COR-L47 (cell line): ENCODE measurements at regions not wholly inside any gene's neighbourhood (a gene's known extent, or its start where the extent isn't known, plus 50 kb on each side); places are given as distances from the start of the nearest gene placed in this dataset.

ENCODE experiments used
- DNase-seq: peaks from one replicate; lab custom pipeline; 2025; lab: John Stamatoyannopoulos, UW

DNA sequence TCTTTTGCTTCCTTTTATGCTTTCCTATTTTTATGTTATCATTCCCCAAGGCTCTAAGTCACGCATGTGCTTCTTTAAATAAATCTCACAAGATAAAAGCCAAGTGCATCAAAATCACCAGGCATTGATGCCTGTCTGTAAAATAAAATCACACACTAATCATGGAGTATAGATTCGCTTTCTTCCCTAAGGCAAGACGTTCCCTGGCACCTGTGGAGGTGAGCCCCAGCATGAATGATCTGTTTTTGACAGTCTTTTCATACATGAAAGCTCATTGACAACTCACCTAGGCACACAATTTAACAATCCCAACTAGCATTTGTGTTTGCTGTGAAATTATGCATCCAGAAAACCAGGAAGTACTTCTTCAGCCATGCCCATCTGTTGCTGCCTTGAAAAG is 146.9 kb upstream of the DMAC1 start:
- no peak for DNase-seq

DNA sequence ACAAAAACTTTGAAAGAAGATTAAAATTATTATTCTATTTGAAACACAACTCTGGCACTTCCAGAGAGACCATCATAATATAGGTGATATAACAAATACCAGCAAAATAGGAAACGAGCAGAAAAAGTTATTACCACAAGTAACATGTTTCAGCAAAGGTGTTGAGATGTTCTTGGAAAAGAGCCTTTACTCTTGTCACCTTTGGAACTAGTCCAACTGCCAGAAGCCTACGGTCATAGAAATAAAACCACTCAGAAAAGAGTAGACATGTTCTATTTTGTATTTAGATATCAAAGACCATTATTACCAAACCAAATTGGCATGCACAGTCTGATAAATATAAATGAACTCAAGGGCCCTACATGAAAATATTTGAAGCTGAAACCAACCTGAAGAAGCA is 145.0 kb upstream of the DMAC1 start:
- DNase-seq = no peak

DNA sequence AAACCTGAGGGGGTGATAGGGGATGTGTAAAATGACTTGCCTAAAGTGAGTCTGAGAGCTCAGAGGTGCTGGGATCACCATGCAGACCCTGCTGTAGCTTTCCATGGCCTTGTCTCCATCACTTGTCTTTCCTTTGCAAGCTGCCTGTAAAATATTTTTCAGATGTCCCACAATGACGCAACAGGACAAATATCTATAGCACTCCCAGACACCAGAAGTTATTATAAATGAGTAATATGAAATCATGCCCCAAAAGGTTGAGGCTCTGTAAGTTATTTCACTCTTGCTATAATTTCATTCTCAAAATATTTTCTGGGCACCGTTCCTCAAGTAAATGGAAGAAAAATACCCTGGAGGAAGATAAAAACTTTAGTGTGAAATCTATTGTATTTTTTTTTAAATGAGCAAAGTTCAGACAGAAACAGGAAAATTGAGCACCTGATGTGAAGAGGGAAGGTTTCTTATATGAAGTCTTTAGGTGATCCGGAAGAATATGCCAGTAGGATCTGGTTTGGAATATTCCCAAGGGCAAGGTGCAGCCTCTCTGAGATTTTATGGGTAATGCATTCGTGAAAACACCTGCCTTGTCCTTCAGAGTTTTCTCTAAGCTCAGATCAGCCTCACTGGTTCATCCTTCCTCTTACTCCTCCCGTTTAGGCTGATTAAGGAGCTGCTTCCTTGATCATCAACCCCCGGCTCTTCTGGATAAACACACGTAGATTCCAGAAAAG is 138.3 kb upstream of the DMAC1 start:
- no peak for DNase-seq

DNA sequence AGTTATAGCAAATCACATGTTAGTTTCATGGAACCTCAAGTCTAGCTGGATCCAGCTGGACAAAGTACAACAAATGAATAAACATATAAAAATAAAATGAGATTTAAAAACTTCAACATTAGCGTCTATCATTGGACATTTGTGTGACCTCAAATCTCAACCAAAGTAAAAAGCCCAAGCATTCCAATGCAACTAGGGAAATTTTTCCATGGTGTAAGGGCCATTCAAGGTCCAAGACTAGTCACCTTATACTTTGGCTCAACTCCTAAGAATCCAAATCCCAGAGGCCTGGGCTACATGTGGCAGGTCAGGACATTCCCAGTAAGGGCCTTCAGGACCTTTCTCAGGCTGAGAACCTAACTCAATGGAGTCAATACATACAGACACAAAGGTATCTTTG is 137.4 kb upstream of the DMAC1 start:
- DNase-seq = no peak

DNA sequence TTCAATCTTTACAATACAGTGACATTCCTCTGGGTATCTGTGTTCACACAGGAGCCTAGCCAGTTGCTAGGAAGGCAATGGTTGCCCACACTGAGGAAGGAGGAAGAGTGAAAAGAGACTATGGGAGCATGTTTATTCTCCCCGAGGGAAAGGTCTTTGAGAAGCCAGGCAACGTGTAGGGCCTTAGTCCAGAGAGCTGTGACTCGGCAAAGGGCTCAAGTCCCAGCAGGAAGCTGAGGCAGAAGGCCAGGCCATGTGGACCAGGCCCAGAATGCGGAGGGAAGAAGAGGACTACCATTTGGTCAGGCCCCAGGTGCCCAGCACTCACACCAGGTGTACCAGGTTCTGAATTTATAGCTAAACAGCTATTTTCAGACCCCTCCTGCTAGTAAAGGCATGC is 136.6 kb upstream of the DMAC1 start:
- DNase-seq = no peak

DNA sequence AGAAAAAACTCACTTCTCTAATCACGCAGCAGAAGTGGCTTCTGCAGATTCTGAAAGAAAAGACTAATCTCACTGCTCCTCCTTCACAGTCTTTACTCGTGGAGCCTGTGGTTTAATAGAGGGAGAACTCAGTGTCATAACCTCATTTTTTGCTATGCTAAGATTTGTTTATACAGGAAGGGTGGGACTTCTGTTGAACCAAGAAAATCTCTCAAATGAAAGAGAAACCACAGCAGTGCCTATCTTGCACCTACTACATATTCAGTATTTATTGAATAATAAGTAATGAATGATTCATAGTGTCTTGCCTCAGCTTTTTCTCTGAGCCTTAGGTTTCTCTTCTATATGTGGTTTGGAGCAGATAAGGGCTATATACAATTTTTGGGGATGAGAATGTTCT is 136.1 kb upstream of the DMAC1 start:
- no peak for DNase-seq

DNA sequence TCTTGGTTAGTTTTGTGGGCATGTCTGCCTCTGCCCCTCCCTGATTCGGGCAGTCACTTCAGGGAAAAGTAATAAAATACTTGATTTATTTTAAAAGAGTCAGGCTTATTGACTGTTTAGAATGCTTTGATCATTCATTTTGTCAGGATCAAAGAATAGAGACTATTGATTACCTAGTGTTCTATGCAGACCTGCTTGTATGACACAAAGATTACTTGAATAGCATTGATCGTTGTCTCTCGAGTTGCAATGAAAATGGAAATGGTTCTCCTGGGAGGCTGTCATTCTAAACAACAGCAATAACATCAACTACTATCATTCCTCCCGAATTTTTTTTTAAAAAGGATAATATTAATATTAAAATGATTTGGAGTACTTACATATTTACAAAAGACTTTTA is 133.2 kb upstream of the DMAC1 start:
- no peak for DNase-seq

DNA sequence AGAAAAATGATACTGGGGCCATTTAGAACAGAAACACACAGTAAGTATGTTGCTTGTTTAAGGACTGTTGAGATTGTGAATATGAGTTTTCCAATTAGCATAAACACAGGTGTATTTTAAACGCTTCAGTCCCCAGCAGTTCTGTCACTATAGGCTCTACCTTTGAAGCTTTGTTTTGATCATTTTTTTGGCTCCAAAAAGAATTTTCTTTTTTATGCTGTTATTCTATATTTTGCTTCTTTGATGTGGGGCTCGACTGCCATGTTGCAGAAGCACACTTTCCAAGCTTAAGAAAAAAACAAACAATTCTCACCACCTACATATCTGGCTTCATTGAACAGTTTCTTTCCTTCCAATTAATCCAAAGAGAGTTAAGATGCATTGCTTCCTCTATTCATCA is 131.0 kb upstream of the DMAC1 start:
- no peak for DNase-seq

DNA sequence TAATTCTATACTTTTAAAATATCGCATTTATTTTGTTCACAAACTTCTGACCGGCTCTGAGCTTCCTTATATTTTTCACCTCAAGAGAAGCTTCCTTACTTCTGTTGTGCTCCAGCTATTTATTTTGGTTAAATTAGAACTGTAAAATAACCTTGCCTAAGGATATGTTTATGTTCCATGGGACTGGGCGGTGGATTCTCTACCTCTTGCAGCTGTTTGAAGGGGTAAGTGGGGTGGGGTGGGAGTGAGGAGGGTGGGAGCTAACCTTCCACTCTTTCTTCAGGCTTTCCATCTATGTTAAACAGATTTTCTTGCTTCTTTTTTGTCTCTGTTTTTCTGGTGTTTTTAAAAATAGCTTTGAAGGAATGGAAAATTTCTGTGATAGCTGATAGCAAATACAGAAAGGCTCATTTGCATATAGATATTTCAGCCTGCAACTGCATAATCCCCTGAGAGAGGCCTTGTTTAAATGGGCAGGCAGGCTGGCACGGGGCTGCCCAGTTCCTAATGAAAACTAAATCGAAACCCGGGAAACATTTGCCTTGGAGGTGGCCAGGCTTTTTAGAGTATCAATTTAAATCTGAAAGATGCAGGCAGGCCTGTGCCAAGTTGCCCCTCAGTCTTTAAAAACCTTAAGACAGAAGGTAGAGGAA is 122.1 kb upstream of the DMAC1 start:
- no peak for DNase-seq

DNA sequence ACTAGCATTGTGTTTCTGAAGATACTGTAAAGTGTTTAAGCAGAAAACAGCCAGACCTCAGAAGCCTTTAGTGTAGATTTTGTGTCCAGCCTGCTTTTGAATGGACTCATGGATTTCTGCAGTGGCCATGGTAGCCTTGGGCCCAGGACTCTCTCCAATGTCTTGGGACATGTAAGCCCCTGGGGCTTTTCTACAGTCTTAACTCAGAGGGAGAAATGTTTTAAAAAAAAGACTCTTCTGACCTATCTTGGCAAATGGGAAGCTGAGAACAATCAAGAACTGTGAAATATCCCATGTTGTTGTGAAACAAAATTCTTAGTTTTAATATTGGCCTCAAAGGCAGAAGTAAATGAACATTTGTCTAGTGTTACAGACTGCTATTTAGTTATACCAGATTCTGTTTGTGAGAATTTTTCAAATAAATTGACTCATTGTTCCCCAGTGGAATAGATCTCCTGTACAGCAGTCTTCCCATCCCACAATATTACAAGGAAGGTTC is 112.5 kb upstream of the DMAC1 start:
- DNase-seq = no peak

DNA sequence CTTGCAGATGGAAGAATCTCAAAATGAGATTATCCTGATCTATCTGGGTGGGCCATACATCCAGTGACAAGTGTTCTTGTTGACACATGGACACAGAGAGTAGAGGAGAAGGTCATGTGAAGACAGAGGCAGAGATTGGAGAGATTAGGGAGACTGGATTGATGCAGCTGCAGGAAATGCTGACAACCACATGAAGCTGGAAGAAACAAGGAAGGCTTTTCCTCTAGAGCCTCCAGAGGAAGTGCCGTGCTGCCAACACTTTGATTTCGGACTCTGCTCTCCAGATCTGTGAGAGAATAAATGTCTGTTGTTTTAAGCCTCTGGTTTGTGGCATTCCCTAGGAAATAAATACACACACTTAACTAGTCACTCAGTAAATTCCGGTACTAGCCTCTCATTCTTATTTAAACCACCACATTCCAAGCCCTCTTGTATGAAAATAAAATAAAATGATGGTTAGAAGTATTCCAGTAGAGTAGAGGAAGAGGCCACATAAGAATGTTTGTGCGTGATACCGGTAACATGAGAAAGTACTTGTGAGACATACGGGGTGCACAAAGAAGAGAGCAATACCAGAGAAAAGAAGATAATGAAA is 110.9 kb upstream of the DMAC1 start:
- DNase-seq = no peak

DNA sequence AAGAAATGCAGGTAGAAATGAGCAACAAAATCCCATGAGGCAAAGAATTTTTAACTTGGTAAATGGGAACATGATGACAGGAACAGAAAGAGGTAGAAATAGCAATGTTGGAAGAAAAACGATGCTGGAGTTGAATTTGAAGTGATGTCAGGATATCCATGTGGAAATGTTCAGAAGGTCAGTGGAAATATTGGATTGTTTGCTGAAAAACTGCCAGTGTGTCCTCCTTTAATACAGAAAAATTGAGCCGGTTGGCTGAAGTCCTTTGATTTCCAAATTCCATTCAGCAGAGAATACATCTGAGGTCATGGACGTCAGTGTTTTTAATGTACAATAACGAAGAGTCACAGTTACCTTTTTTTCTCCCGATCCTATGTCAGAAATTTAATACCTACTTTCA is 110.0 kb upstream of the DMAC1 start:
- no peak for DNase-seq

DNA sequence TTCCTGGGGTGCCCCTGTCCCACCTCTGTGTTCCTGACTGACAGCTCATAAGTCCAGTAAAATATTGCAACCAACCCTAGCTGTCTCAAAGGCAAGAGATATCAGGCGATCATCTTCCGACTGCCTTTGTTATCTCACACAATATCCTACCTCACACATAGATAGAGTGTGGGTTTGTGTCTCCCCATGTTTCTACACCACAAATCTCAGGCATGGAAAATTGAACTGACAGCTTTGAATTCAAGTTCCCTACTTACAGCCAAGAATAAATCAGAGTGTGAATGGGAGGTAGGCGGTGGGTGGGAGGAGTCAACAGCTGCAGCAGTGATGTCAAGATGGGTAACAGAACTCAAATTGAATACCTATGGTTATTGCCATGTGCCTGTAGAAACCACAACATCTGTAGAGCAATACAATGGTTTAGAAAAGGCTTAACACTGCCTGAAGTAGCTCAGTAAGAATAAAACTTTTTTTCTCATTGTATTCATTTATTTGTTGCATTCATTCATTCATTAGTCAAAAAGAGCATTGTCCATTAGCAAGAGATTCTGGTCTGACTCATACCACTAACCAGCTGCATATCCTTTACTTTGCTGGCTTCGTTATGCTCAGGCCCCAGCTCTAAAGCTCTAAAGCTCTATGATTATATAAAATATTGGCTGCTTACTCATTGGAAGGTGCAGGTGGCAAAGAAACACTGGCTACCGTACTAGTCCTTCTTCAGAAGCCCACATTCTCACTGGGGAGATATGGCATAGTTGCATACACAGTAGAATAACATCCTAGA is 108.2 kb upstream of the DMAC1 start:
- DNase-seq = no peak

DNA sequence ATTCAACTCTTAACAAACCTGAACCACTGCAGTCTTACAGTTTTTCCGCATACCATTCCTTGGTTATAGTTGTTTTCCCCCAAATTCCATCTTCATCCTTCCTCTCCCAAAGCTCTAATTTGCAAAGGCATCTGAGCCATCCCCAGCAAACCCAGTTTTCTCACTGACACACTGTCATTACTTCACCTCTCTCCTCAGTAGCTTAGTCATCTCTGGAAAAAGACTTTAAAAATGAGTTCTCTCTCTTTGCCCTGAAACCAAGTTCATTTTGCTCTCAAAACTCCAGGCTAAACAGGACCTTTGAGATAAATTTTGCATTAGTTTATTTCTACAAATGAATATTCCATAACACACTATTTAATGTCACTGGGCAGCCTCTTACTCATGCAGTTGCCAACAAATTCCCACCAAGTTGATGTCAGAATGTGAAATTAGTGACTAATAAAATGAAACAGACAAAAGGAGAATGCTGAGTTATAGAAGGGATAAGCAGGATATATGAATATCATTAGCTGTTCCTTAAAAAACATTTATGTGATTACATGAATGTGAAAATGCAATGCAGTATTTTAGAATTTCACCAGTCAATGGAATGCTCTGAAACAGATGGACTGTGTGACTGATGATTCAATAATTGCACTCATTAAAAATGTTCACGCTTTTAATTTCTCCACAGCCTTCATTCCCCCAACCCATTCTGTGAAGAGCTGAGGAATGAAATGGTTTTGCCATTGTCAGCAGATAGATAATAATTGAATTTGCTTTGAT is 107.4 kb upstream of the DMAC1 start:
- DNase-seq = no peak

DNA sequence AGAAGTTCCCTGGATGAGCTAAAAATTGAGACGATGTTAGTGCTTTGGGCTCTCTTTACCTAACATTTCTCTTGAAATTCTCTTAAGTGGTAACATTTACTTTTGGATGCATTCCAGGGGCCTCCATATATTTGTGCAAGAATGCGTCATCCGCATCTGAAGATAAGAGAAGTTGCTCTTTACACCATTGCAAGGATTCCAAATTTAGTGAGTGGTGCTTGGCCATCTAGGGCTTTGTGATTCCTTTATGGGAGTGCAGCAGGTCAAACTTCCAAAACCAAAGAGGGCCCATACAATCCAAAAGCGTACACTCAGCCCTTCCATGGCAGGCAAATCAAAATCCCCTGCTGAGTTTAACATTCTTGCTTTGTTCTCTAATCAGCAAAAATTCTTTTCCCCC is 102.0 kb upstream of the DMAC1 start:
- no peak for DNase-seq

DNA sequence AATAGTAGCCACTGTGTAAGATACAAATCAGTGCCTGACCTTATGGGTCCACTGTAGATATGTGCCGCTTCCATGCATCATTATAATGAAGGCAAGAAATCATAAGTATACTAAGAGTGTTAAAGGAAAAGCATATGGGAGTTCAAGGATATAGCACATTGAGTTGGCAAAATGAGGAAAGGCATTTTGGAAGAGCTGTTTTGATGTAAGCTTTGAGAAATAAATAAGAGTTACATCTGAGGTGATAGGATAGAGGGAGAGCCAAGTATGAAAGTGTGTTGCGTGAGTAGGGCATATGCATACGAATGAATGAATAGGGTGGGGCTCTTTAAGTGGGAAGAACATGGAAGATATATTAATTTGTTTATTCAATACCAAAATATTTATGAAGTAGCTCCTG is 101.0 kb upstream of the DMAC1 start:
- DNase-seq = no peak

DNA sequence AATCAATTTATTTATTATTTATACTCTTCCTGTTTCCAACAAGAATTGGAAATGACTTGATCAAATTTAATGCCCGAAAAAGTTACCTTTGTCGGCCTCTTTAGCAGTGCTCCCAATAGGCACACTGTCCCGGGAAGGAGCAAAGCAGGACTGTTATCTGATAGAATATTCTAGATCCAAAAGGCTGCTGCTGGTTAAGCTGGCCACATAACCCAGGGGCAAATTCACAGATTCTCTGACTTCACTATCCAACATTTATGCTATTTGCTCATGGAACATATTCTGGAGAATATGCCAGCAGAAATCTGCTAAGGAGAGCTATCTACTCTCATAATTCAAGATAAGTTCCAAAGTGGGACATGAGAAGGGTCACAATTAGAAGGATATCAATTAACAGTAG is 100.2 kb upstream of the DMAC1 start:
- DNase-seq = no peak

DNA sequence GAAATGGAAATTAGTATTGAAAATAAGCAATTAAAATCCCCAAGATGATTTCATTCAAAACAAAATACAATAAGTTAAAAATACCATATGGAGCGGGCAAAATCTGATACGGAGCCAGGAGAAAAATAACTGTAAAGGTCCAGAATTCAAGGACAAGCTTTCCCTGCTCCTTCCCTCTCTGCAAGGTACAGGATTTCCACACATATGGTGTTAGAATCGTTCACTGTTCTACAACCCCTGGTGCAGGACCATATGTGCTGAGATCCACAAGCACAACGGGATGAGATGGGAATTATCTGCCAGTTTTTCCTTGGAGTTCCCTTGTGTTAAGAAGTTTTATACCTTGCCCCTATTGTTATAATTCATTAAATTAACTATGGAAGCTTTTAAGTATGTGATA is 94.7 kb upstream of the DMAC1 start:
- DNase-seq = no peak

DNA sequence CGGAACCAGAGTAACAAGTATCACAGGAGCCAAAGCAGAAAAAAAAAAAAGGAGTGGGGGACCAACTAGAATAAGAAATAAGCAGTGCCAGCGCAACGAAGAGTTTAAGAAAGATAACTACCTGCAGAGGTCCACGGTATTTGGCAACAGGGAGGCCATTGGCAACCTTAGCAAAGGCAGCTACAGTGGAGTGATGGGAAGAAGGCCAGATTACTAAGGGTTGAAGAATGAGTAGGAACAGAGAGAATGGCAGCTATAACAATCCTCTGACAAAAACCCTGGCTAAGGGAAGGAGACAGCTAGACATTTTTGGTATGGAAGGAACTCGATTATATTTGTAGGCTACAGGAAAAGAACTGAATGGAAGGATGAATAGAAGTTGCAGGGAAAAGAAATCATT is 93.4 kb upstream of the DMAC1 start:
- no peak for DNase-seq

DNA sequence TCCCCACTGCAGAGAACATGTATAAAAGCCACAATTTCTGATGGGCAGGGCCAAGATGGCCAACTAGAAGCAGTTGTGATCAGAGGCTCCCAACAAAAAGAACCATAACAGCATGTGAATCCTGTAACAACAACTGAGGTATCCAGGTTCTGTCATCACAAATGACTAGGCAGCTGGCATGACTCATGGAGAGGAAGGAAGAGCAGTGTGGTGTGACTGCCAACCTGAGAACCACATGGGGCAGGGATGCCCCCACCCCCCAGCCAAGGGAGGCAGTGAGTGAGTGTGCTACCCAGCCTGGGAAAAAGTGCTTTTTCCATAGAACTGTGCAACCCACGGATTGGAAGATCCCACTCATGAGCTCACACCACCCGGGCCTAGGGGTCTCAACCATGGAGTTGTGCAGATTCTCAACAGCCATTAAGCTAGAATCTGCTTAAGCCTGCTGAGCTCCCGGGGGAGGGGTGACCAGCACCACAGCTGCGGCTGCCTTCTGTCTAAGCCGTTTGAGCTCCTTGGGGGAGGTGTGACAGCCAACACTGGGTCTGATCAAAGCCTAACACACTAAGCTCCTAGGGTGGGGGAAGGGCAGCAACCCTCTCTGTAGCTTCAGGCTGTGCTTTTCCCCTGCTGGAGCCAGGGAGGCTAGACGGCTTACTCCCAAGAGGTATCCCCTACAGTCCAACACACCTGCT is 80.1 kb upstream of the DMAC1 start:
- no peak for DNase-seq

DNA sequence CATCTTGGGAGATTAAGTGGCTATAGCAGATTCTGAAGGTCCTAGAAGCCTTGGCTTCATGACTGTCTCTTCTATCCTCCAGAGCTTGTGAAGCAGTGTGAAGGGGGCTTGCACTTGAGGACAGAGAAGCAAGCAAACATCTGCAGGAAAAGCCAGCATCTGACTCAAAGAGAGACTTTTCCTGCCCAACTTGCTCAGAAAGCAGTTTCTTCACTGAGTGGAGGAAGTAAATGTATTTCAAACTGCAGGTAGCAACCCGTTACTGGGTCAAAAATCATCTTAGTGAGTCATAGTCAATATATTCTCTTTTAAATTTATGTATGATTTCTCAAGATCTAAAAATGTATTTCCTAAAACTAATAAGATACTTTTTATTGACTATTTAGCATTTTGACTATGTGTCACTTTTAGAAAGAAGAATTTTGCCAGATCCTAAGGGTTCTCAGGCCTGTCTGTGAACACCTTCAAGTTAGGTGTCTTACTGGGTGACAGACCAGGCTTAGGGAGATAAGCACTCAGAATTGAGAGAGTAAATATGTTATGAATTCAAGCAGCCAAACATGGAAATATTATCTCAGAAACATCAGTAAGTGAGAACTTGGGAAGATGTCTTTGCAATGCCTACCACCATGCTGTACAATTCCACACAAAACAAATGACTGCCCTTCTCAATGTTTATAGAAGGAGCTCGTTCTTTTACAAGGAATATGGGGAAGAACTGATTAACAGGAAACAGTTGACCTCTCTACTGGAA is 72.6 kb upstream of the DMAC1 start:
- DNase-seq = no peak
